Gastrocnemius medialis (tissue), 4 donors: ENCODE measurements at regions not wholly inside any gene's neighbourhood (a gene's known extent, or its start where the extent isn't known, plus 50 kb on each side); places are given as distances from the start of the nearest gene placed in this dataset.

Experiments used
- POLR2A ChIP-seq, 2 donors: fragments of 450-650 bp; IDR thresholded peaks; one replicate each; pipeline ENCODE4 v1.6.1; 2017; ENCODE audit warnings: antibody characterized with exemption in 2 of 2, mild to moderate bottlenecking in 2 of 2, moderate library complexity in 2 of 2
- TF ChIP-seq, protein P1 (sequence below), 5 experiments: fragments of 450-650 bp in 3 of 5; fragments of 200-600 bp in 2 of 5; sonication (generic) in 2 of 5; IDR thresholded peaks in 4 of 5; conservative IDR thresholded peaks in 1 of 5; 1 replicate in 4 of 5; 2 replicates in 1 of 5; pipeline ENCODE4 v1.5.1; 2016 to 2019; ENCODE audit warnings: antibody characterized with exemption in 5 of 5, mild to moderate bottlenecking in 3 of 5, moderate library complexity in 3 of 5

DNA sequence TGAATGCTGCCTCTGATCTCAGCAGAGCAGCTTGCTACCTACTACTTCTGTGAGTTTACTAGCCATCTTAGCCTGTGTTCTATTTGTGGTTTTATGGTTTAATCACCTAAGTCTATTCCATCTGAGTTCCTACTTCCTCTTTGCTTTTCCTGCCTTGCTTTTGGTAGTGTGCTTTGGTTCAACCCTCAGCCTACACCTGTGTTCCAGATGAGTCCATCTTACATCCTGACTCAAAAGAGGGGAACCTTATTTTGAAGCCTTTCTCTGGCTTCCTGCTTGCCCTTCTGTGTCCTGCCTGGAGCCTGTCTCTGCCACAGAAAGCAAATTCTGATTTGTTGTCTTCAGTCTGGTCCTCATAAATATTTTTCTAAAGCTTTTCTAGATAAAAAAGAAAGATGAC, 530.3 kb upstream of the MEX3C start:
- TF ChIP-seq, protein P1, sequence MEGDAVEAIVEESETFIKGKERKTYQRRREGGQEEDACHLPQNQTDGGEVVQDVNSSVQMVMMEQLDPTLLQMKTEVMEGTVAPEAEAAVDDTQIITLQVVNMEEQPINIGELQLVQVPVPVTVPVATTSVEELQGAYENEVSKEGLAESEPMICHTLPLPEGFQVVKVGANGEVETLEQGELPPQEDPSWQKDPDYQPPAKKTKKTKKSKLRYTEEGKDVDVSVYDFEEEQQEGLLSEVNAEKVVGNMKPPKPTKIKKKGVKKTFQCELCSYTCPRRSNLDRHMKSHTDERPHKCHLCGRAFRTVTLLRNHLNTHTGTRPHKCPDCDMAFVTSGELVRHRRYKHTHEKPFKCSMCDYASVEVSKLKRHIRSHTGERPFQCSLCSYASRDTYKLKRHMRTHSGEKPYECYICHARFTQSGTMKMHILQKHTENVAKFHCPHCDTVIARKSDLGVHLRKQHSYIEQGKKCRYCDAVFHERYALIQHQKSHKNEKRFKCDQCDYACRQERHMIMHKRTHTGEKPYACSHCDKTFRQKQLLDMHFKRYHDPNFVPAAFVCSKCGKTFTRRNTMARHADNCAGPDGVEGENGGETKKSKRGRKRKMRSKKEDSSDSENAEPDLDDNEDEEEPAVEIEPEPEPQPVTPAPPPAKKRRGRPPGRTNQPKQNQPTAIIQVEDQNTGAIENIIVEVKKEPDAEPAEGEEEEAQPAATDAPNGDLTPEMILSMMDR (IDR thresholded peaks at IDR 0.05 in 4 of 5, conservative IDR thresholded peaks at IDR 0.05 in 1 of 5): no peak
- no peak for TF ChIP-seq POLR2A (IDR thresholded peaks at IDR 0.05)
